ENCODE measurements at regions not wholly inside any gene's neighbourhood (a gene's known extent, or its start where the extent isn't known, plus 50 kb on each side); places are given as distances from the start of the nearest gene placed in this dataset.

DNA sequence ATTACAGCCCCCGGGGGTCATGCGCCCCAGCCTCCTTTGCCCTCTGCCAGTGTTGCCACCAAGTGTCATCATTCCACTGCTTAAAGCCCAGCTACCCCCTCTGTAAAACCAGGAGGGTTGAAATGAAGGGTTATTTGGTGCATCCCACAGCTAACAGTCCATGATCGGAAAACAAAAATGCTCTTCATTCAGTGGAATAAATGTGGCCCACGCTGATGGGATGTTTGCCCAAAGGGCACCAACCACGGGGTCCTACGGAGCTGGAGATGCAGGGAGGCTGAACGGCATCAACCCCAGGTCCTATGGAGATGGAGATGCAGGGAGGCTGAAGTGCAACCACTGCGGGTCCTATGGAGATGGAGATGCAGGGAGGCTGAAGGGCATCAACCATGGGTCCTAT, 218.5 kb upstream of the IRX1 start:
- no peak for ATAC-seq
- no peak for DNase-seq (ENCODE audit: low spot score)

More for the DNA sequence above, 218.5 kb upstream of the IRX1 start:
- peaks cover 10% of the 10 kb centered on the region for H3K9me3 Mint-ChIP-seq
- Histone ChIP-seq H3K36me3 (ENCODE audit: insufficient read depth) (no peaks in the 10 kb centered on the region), H3K79me2 (replicated peaks; ENCODE audit: insufficient read depth) (no peaks in the 10 kb centered on the region), H3K4me1 (ENCODE audit: insufficient read depth) (no peaks in the 10 kb centered on the region), H3K27ac (ENCODE audit: low read depth) (no peak overlapping the region), H3K27me3 (ENCODE audit: insufficient read depth) (no peaks in the 10 kb centered on the region), H3K4me3 (no peak overlapping the region), H3K4me2 (no peak overlapping the region), H3K9me2 (ENCODE audit: insufficient read depth) (0 out of 2 replicates have a peak, but pooled peaks cover 6% of the 10 kb centered on the region), H4K20me1 (replicated peaks; ENCODE audit: insufficient read depth) (no peaks in the 10 kb centered on the region), H2AFZ (no peak overlapping the region), H3F3A (replicated peaks; ENCODE audit: low read depth) (no peaks in the 10 kb centered on the region)
- no peaks in the 10 kb centered on the region for H3K27me3 Mint-ChIP-seq (ENCODE audit: insufficient read depth, low read depth, poor library complexity)
- H3K27ac Mint-ChIP-seq = no peak overlapping the region
- no peak overlapping the region for H3K4me3 Mint-ChIP-seq
- peaks cover 6% of the 10 kb centered on the region; the same call in 2 of the 3 replicates for H3K36me3 Mint-ChIP-seq (ENCODE audit: low read depth)
- no peaks in the 10 kb centered on the region for H3K4me1 Mint-ChIP-seq
- no peak for TF ChIP-seq STAT1 (IDR thresholded peaks at IDR 0.05; ENCODE audit: unreplicated experiment)
- TF ChIP-seq EZH2phosphoT487 (IDR thresholded peaks at IDR 0.05; ENCODE audit: unreplicated experiment) = no peak
- TF ChIP-seq EZH2 (IDR thresholded peaks at IDR 0.05; ENCODE audit: low read depth, unreplicated experiment) = no peak
- no peak for TF ChIP-seq ZNF331 (CRISPR knock-in tag; IDR thresholded peaks at IDR 0.05; ENCODE audit: low read depth)
- TF ChIP-seq ZNF114 (CRISPR knock-in tag; IDR thresholded peaks at IDR 0.05) = no peak
- no peak for TF ChIP-seq JUNB (IDR thresholded peaks at IDR 0.05; ENCODE audit: unreplicated experiment)
- TF ChIP-seq, protein P1, sequence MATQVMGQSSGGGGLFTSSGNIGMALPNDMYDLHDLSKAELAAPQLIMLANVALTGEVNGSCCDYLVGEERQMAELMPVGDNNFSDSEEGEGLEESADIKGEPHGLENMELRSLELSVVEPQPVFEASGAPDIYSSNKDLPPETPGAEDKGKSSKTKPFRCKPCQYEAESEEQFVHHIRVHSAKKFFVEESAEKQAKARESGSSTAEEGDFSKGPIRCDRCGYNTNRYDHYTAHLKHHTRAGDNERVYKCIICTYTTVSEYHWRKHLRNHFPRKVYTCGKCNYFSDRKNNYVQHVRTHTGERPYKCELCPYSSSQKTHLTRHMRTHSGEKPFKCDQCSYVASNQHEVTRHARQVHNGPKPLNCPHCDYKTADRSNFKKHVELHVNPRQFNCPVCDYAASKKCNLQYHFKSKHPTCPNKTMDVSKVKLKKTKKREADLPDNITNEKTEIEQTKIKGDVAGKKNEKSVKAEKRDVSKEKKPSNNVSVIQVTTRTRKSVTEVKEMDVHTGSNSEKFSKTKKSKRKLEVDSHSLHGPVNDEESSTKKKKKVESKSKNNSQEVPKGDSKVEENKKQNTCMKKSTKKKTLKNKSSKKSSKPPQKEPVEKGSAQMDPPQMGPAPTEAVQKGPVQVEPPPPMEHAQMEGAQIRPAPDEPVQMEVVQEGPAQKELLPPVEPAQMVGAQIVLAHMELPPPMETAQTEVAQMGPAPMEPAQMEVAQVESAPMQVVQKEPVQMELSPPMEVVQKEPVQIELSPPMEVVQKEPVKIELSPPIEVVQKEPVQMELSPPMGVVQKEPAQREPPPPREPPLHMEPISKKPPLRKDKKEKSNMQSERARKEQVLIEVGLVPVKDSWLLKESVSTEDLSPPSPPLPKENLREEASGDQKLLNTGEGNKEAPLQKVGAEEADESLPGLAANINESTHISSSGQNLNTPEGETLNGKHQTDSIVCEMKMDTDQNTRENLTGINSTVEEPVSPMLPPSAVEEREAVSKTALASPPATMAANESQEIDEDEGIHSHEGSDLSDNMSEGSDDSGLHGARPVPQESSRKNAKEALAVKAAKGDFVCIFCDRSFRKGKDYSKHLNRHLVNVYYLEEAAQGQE (IDR thresholded peaks at IDR 0.05; ENCODE audit: unreplicated experiment) = no peak
- TF ChIP-seq POLR2AphosphoS5 (IDR thresholded peaks at IDR 0.05; ENCODE audit: low read depth) = no peak
- TF ChIP-seq CREB1 (CRISPR knock-in tag; IDR thresholded peaks at IDR 0.05; ENCODE audit: low read depth) = no peak
- no peak for TF ChIP-seq NANOG (IDR thresholded peaks at IDR 0.05; ENCODE audit: borderline replicate concordance)
- TF ChIP-seq, protein P2, sequence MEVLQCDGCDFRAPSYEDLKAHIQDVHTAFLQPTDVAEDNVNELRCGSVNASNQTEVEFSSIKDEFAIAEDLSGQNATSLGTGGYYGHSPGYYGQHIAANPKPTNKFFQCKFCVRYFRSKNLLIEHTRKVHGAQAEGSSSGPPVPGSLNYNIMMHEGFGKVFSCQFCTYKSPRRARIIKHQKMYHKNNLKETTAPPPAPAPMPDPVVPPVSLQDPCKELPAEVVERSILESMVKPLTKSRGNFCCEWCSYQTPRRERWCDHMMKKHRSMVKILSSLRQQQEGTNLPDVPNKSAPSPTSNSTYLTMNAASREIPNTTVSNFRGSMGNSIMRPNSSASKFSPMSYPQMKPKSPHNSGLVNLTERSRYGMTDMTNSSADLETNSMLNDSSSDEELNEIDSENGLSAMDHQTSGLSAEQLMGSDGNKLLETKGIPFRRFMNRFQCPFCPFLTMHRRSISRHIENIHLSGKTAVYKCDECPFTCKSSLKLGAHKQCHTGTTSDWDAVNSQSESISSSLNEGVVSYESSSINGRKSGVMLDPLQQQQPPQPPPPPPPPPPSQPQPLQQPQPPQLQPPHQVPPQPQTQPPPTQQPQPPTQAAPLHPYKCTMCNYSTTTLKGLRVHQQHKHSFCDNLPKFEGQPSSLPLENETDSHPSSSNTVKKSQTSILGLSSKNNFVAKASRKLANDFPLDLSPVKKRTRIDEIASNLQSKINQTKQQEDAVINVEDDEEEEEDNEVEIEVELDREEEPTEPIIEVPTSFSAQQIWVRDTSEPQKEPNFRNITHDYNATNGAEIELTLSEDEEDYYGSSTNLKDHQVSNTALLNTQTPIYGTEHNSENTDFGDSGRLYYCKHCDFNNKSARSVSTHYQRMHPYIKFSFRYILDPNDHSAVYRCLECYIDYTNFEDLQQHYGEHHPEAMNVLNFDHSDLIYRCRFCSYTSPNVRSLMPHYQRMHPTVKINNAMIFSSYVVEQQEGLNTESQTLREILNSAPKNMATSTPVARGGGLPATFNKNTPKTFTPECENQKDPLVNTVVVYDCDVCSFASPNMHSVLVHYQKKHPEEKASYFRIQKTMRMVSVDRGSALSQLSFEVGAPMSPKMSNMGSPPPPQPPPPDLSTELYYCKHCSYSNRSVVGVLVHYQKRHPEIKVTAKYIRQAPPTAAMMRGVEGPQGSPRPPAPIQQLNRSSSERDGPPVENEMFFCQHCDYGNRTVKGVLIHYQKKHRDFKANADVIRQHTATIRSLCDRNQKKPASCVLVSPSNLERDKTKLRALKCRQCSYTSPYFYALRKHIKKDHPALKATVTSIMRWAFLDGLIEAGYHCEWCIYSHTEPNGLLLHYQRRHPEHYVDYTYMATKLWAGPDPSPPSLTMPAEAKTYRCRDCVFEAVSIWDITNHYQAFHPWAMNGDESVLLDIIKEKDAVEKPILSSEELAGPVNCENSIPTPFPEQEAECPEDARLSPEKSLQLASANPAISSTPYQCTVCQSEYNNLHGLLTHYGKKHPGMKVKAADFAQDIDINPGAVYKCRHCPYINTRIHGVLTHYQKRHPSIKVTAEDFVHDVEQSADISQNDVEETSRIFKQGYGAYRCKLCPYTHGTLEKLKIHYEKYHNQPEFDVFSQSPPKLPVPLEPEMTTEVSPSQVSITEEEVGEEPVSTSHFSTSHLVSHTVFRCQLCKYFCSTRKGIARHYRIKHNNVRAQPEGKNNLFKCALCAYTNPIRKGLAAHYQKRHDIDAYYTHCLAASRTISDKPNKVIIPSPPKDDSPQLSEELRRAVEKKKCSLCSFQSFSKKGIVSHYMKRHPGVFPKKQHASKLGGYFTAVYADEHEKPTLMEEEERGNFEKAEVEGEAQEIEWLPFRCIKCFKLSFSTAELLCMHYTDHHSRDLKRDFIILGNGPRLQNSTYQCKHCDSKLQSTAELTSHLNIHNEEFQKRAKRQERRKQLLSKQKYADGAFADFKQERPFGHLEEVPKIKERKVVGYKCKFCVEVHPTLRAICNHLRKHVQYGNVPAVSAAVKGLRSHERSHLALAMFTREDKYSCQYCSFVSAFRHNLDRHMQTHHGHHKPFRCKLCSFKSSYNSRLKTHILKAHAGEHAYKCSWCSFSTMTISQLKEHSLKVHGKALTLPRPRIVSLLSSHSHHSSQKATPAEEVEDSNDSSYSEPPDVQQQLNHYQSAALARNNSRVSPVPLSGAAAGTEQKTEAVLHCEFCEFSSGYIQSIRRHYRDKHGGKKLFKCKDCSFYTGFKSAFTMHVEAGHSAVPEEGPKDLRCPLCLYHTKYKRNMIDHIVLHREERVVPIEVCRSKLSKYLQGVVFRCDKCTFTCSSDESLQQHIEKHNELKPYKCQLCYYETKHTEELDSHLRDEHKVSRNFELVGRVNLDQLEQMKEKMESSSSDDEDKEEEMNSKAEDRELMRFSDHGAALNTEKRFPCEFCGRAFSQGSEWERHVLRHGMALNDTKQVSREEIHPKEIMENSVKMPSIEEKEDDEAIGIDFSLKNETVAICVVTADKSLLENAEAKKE (CRISPR knock-in tag; IDR thresholded peaks at IDR 0.05) = no peak
- TF ChIP-seq, protein P3, sequence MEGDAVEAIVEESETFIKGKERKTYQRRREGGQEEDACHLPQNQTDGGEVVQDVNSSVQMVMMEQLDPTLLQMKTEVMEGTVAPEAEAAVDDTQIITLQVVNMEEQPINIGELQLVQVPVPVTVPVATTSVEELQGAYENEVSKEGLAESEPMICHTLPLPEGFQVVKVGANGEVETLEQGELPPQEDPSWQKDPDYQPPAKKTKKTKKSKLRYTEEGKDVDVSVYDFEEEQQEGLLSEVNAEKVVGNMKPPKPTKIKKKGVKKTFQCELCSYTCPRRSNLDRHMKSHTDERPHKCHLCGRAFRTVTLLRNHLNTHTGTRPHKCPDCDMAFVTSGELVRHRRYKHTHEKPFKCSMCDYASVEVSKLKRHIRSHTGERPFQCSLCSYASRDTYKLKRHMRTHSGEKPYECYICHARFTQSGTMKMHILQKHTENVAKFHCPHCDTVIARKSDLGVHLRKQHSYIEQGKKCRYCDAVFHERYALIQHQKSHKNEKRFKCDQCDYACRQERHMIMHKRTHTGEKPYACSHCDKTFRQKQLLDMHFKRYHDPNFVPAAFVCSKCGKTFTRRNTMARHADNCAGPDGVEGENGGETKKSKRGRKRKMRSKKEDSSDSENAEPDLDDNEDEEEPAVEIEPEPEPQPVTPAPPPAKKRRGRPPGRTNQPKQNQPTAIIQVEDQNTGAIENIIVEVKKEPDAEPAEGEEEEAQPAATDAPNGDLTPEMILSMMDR (conservative IDR thresholded peaks at IDR 0.05; ENCODE audit: low read depth in 2 of 2) = no peak
- TF ChIP-seq, protein P4, sequence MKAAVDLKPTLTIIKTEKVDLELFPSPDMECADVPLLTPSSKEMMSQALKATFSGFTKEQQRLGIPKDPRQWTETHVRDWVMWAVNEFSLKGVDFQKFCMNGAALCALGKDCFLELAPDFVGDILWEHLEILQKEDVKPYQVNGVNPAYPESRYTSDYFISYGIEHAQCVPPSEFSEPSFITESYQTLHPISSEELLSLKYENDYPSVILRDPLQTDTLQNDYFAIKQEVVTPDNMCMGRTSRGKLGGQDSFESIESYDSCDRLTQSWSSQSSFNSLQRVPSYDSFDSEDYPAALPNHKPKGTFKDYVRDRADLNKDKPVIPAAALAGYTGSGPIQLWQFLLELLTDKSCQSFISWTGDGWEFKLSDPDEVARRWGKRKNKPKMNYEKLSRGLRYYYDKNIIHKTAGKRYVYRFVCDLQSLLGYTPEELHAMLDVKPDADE (IDR thresholded peaks at IDR 0.05) = no peak
